HG03103 (cell line): ENCODE measurements at regions not wholly inside any gene's neighbourhood (a gene's known extent, or its start where the extent isn't known, plus 50 kb on each side); places are given as distances from the start of the nearest gene placed in this dataset.

Experiments
- ATAC-seq: cut with Tn5 transposase; IDR thresholded peaks from one replicate; pipeline ENCODE4 v1.9.1; 2021; ENCODE audit warnings: low read depth; ENCODE audit not compliant: unreplicated experiment

DNA sequence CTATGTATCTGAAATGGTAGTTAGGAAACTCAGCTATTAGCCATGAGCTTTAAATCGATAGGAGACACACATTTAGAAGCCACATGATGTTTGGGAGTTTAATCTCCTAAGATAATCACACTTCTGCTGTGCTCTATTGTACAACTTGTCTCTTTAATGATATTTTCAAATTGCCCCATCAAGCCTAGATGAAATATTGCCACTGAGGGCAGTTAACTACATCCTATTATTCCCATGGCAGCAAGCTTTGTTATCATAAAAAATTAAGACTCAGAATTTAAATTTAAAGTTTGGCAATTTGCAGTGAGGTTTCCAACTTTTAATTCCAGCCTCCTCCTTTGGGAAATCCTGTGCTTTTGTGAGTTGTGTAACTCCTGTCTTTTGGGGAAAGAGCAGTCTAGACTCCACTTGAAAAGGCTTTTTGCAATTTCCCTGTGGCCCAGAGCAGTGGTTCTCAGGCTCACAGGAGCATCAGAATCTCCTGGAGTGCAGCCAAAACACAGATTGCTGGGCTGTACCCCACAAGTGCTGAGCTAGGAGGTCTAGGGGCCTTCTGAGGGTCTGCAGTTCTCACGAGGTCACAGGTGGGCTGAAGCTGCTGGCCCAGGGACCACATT lies 792.4 kb downstream of the QKI start:
- no peak for ATAC-seq

DNA sequence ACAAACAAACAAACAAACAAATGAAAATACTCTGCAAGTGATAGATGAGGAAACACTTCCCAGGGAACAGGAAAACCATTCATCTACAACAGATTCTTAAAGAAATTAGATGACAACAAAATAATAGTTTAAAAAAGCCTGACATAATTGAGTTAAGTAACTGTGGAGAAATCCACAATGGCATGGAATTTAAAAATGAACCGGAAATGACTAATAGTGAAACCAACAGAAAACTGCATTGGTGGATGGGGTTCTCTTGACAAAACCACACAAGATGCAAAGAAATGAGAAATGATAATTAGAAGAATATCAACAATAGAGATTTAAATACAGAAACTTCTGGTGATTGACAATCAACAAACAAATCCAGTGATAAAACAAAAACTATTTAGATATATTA lies 785.6 kb downstream of the QKI start:
- no peak for ATAC-seq

DNA sequence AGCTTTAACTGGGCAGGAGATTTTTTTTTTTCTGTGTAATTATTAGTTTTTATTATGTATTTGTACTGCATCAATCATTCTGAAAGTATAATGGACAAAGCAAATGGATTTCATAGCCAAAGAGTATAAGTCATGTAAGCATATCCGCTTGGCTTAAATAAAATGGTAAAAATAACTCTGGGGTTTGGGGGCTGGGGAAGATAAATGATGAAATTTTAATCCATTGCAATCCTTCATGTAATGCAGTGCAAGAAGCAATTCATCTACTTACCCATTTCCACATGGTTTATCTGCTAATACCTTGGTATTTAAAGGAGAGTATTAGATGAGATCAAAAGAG lies 781.4 kb downstream of the QKI start:
- no peak for ATAC-seq

DNA sequence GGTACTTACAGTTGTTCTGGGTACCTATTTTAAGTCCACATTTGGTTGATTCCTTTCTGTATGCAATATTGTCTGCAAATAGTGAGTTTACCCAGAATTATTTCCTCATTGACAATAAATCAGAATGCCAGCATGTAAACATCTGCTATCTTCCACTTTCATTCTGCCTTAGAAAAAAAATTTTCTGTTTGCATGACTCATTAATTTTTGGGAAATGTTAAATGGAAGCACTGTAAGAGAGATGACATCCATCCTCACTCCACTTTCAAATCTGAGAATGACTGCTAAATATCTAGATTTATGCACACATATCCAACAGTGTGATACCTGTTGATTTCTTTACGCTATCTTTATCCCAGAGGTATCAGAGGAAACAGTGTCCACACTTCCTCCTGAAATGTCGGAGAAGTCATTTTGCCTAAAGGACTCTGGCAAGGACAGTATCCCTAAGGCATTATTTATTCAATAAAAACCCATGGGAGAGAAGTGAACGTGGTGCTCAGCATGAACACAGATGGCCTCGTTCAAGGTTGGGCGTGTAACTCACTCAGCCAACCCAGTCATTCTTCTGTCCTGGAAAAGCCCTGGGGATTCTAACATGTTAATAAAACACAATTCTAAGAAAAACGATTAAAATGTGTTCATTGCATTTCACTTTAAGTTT lies 780.9 kb downstream of the QKI start:
- no peak for ATAC-seq

DNA sequence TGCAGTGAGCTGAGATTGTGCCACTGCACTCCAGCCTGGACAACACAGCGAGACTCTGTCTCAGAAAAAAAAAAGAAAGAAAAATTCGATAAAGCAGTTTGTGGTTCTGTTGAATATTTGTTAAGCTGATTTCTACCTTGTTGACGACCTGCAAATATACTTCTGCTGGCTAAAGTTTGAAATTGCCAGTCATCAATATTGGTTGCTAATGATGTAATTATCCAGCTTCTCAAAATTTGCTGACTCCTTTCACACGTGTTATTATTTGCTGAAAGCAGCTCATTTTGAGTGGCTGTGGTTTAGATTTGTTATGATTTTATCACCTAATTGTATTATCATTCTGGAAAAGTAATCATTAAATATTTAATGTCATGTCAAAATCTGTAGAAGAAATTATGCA lies 774.3 kb downstream of the QKI start:
- ATAC-seq, result no peak

DNA sequence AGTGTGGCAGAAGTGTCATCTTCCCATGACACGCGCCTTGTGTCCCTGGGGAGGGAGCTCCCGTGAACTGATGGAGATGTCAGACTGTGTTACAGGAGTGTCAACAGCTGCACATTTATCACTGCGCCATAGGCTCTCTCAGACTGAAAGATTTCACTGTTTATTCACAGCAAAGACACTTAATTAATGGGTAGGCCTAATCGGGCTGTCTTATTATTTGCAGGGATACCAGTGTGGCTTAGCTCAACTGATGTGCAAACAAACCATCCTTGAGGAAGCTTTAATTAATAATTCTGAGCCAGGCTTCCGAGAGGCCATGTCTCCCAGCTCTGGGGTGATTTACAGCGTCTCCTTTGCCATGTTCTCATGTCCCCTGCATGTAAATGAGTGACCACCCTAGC lies 771.0 kb downstream of the QKI start:
- ATAC-seq, result no peak

DNA sequence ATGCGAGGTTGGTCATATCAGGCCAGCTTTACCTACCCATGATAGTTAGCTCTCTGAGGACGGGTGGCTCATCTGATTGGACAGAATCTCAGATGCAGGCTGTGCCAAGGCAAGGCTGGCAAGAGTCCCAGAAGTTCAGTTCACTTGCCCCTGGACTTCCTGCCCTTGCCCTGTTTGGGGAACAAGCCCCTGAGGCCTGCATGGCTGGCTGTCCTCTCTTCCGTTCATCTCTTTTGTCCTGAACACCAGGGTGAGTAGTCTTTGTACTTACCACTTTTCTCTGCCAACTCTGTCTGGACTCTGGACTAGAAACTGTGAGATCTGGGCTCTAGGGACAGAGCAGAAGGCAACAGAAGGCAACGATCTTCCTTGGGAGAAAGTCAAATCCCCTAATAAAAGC lies 769.9 kb downstream of the QKI start:
- no peak for ATAC-seq

DNA sequence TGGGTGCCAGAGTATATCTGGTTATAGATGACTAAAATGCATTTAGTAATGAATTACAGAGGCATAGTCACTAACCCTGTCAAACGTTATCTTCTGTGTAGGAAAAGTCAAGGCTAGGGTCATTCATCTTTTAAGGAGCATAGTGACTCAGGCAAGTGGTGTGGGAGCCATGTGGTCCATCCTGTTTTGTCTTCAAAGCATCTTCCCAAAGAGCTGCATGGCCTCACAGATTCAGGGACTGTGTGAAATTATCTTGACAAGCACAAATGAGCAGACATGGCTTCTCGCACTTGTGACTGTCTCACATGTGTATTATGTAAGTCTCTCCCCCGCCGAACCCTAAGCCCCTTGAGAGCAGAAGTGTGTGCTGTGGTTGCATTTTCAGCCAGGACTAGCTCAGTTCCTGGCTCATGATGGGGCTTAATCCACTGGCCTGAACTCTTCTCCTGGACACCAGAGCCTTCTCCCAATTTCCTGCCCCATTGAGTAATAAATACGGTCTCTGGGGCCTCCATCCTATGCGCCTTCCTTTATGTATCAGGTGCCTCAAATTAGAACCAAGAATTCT lies 769.1 kb downstream of the QKI start:
- ATAC-seq, result no peak

DNA sequence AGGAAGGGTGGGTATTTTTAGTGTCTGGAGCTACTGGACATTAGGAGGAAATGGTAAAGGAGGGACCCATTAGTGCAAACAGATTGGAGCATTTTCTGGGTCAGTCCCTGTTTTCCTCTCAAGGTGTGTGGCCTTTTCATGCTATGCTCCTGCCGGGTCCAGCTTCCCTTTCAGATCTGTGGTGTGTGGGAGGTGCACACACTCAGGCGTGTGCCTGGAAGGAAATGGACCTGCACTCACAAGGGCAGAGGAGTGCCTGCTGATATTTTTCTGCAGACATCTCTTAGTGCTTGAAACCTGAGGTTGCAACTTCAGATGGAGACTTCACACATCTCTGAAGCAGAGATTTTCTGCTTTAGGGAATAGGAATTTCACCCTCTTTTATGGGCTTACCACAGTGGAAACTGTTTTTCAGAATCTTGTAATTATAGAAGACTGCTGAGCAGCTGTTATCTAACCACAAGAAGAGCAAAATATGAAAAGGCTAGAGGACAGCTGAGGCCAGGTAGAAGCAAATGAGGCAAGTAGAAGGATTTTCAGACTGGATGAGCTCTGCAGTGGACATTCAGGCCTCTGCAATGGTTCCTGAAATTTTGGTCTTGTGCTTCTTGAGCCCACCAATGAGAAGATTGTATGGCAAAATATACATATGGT lies 764.3 kb downstream of the QKI start:
- no peak for ATAC-seq

DNA sequence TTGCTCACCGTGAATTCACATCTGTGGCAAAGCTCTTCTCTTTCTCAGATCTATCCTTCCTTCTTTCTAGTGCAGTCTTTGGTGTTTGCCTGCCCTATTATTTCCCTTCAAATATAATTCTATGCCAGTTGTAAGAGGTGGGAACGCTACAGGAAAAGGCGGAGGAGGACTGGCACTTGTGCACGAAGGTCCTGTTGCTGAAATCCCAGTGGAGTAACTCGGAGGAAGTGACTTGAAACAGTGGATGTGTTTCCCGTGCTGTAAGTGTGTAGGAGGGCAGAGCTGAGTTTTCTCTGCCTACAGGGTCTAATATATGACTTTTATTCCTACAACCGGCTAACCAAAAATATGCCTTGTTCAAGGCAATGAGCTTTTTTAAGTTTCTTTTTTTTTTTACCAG lies 754.8 kb downstream of the QKI start:
- ATAC-seq, result no peak

DNA sequence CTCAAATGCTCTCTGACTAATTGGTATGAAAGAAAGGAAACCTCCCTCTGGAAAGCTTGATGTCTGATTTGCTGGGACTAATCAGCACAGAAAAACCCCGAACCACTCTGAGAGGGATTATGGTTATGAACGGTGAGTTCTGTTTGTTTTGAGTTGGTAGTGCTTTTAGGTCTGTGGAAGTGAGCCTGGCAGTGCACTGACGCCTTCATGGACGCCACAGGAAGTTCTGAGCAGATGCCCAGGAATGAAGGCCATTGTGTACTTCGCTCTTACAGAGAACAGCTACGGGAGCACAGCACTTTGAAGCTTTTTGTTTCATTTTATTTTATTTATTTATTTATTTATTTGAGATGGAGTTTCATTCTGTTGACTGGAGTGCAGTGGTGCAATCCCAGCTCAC lies 754.1 kb downstream of the QKI start:
- ATAC-seq, result no peak

DNA sequence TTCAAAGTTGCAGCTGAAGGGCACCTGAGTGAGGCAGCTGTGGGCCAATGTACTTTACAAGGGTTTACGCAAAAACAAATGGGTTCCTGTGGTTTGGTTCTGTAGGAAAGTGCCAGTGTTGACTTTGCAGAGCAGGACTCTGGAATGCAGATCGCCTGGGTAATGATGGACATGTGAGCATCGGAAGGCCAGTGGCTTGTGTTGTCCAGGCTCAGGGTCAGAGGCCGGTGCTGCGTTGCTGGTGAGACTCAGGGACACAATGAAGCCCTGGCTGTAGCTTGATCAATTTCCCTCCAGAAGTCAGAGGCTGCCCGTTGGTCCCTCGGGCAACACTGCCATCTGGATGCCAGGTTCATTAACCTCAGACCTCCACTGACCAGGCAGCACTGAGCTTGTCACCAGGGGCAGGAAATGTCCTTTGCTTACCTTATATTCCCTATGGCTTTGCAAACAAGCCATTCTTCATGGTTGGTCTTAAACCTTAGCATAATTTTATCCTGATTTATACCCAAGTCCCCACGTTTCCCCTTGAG lies 753.4 kb downstream of the QKI start:
- ATAC-seq, result no peak

DNA sequence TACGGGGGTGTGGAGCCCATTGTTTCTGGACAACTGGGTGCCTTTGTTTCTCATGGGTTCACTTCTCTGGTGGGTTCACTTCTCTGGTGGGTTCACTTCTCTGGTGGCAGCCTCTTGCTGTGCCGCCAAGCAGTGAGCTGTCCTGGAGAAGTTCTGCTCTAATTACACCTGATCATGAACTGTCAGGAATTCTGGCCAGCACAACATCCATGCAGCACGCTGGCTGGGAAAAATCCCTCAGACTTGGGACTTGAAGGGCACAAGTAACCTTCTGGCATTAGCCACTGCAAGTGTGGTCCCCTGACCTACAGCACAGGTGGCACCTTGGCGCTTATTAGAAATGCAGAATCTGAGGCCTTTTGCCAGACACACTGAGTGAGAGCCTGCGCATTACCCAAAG lies 752.5 kb downstream of the QKI start:
- no peak for ATAC-seq

DNA sequence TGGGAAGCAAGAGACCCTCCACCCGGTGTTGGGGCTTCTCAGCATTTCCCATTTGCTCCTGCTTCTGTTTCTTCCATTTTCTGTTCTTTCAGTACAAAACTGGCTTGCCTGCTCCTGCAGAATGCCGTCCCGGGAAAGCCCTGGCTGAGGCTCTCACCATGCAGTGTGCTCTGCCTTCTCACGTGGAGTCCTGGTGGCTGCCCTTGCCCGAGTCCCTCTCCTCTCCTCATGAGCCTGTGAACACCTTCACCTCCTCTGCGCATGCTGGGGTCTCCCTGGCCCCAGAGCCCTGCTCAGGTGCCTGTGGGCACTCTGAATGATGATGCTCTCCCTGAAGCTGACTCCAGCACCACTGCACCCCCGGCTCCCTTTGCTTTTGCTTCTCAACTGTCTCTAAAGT lies 752.0 kb downstream of the QKI start:
- no peak for ATAC-seq

DNA sequence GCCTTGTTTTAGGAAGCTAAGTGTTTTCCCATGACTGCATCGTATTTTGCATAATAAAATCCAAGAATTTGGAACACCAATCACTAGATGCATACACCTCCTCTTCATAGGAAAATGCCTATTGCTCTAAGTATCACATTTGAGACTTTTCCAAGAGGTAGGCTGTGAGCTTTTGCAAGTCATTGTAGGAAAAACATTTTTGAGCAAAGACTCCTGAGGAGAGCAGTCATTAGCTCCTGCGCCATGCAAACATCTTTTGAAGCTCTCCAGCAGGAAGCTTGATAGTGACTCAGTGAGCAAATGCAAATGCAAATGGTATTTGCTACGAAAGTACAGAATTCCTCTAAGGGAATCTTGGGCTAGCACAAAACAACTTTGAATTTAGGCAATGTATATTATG lies 750.4 kb downstream of the QKI start:
- ATAC-seq, result no peak

DNA sequence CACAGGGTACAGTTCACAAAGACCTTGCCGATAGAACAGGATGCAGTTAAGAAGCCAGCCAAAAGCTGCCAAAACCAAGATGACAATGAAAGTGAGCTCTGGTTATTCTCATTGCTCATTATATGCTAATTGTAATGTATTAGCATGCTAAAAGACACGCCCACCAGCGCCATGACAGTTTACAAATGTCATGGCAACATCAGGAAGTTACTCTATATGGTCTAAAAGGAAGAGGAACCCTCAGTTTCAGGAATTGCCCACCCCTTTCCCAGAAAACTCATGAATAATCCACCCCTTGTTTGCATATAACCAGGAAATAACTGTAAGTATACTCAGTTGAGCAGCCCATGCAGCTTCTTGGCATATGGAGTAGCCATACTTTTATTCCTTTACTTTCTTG lies 748.7 kb downstream of the QKI start:
- no peak for ATAC-seq

DNA sequence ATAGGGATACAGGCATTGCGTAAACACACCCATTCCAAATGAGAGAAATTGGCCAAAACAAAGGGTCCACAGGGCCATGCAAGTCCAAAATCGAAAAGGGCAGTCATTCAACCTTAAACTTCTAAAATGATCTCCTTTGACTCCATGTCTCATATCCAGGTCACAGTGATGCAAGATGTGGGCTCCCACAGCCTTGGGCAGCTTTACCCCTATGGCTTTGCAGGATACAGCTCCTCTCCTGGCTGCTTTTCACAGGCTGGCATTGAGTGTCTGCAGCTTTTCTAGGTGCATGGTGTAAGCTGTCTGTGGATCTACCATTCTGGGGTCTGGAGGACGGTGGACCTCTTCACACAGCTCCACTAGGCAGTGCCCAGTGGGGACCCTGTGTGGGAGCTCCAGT lies 744.5 kb downstream of the QKI start:
- ATAC-seq, result no peak

DNA sequence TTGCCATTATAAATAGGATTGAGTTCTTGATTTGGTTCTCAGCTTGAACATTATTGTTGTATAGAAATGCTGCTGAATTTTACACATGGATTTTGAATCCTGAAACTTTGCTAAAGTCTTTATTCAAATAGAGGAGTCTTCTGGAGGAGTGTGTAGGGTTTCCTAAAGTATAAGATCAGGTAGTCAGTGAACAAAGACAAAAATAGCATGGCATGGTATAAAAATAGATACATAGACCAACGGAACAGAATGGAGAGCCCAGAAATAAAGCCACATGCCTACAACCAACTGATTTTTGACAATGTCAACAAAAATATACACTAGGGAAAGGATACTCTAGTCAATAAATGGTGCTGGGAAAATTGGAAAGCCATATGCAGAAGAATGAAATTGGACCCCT lies 740.1 kb downstream of the QKI start:
- no peak for ATAC-seq

DNA sequence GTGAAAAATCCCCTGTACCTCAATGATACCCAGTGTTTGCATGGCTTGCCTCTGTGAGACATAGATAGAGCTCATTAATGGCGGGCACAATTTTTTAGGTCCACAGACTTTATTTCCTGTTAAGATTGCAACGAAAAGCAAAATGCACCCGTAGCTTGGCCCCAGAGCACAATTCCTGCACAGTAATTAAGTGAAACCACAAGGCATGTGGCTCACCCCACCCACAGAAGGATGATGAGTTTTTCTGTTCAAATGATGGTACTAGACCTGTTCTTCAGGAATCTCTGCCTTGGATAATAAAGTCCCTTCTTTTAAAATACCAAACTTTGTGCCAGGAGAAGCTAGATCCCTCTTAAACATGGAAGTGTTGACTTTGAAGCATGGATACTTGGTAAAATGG lies 738.1 kb downstream of the QKI start:
- no peak for ATAC-seq

DNA sequence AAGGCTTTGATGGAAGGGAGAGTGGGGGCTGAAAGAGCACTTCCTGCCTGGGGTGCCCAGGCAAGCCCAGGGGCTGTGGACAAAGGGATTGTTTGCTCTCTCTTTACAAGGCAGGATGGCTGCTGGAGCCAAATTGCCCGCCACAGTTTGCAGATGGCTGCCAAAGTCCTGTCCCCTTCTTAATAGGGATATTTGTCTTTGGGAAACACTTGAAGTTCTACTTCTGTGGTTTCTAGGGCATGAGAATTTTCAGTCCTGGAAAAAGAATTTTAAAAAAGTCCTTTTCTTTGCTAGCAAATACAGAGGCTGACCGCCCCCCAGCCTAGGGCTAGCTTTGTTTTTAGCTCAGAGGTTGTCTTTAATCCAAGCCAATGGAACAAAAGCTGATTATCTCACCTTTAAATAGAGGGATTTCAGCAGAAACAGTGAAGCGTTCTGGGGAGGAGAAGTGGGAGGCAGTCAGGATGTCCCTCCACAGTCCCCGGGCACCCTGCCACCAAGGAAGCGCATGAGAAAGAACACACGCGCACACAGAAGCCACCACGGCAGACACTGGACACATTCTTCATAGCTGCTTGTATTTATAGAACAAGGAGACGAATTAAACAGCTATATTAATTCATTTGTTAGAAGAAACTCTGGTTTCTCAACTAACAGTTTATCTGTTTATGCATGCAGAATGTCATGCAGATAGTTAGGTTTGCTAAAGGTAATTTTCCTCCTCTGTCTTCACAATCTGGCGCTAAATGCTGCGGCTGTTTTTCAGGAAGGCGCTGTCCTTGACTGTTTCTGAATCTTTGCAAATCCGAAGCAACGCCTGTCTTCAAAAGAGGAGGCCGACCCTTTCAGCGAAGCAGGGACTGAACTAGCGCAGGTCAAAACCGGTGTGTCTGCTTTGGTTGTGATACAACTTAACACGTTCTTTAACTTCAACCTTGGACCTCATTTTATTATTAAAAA lies 736.9 kb downstream of the QKI start:
- no peak for ATAC-seq

DNA sequence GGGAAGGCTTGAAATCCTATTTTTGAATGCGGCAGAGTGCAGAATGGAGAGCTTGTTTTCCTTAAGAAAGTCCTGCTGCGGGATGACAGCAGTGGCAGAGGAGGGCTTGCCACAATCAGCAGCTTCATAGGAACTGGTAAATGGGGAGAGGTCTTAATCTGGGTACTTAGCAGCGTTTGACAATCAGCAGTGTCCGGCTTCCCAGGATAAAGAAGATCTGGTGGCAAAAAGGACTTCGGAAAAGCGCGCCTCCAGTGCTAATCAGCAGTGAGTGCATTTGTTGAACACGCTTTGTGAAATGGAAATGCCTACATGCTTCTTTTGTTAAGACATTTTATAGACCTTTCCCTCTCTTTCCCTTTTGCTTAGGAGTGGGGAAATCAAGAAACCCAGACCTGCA lies 735.7 kb downstream of the QKI start:
- ATAC-seq, result no peak
